CD14-positive monocyte (primary cell): ENCODE measurements at regions not wholly inside any gene's neighbourhood (a gene's known extent, or its start where the extent isn't known, plus 50 kb on each side); places are given as distances from the start of the nearest gene placed in this dataset.

ENCODE experiments used
- DNase-seq, 3 donors: peaks; one replicate each; pipeline ENCODE4 v3.0.0-alpha.2; 2011 to 2022
- H2AFZ ChIP-seq: 2 replicates; pipeline ENCODE4 v1.6.0; 2012; ENCODE audit warnings: mild to moderate bottlenecking, low read depth, low read length, inconsistent platforms; ENCODE audit not compliant: insufficient read depth, poor library complexity, severe bottlenecking
- H3K27ac ChIP-seq, 2 donors: 1 replicate in 1 of 2; 2 replicates in 1 of 2; pipeline ENCODE4 v1.5.1; 2012 to 2013; ENCODE audit warnings: low read length in 2 of 2, control low read depth in 1 of 2, inconsistent platforms in 1 of 2, low read depth in 1 of 2, mild to moderate bottlenecking in 1 of 2
- H3K27me3 ChIP-seq, 2 donors: one replicate each; pipeline versions ENCODE4 v1.6.0 to v1.6.1; 2011 to 2013; ENCODE audit warnings: low read length in 2 of 2; ENCODE audit not compliant: control insufficient read depth in 2 of 2, insufficient read depth in 2 of 2
- H3K36me3 ChIP-seq, 2 donors: replicated peaks in 1 of 2; 1 replicate in 1 of 2; 2 replicates in 1 of 2; pipeline versions ENCODE4 v1.5.1 to v1.6.1; 2012 to 2013; ENCODE audit warnings: low read length in 2 of 2, control low read depth in 1 of 2, inconsistent platforms in 1 of 2, mild to moderate bottlenecking in 1 of 2; ENCODE audit not compliant: insufficient read depth in 2 of 2, control insufficient read depth in 1 of 2
- H3K4me1 ChIP-seq, 2 donors: 1 replicate in 1 of 2; 2 replicates in 1 of 2; pipeline versions ENCODE4 v1.5.1 to v1.6.1; 2012 to 2013; ENCODE audit warnings: low read length in 2 of 2, control low read depth in 1 of 2, inconsistent platforms in 1 of 2, mild to moderate bottlenecking in 1 of 2, moderate library complexity in 1 of 2; ENCODE audit not compliant: insufficient read depth in 2 of 2, control insufficient read depth in 1 of 2
- H3K4me2 ChIP-seq: replicated peaks from 2 replicates; pipeline ENCODE3; 2012; ENCODE audit warnings: low read length, moderate library complexity, mild to moderate bottlenecking; ENCODE audit not compliant: poor library complexity, severe bottlenecking; ENCODE audit errors: extremely low read depth
- H3K4me3 ChIP-seq, 3 experiments: fragments of 200-600 bp in 1 of 3; sonication (generic) in 1 of 3; replicated peaks in 1 of 3; 1 replicate in 2 of 3; 2 replicates in 1 of 3; pipeline ENCODE4 v1.5.1; 2011 to 2013; ENCODE audit warnings: low read length in 3 of 3, mild to moderate bottlenecking in 3 of 3, control low read depth in 2 of 3, low read depth in 2 of 3, inconsistent platforms in 1 of 3, moderate library complexity in 1 of 3
- H3K79me2 ChIP-seq: 2 replicates; pipeline ENCODE4 v1.6.0; 2012; ENCODE audit warnings: mild to moderate bottlenecking, control low read depth, inconsistent platforms, low read length, moderate library complexity; ENCODE audit not compliant: insufficient read depth
- H3K9ac ChIP-seq: 2 replicates; pipeline ENCODE4 v1.6.0; 2017; ENCODE audit warnings: low read length, mild to moderate bottlenecking; ENCODE audit not compliant: insufficient read depth, poor library complexity, severe bottlenecking
- H3K9me3 ChIP-seq, 2 donors: replicated peaks in 1 of 2; 1 replicate in 1 of 2; 2 replicates in 1 of 2; pipeline versions ENCODE4 v1.5.1 to v1.6.1; 2012 to 2013; ENCODE audit warnings: low read length in 2 of 2, control low read depth in 1 of 2; ENCODE audit not compliant: control insufficient read depth in 1 of 2, insufficient read depth in 1 of 2
- H4K20me1 ChIP-seq: 2 replicates; pipeline ENCODE4 v1.6.0; 2012; ENCODE audit warnings: mild to moderate bottlenecking, low read length, control low read depth, moderate library complexity; ENCODE audit not compliant: insufficient read depth
- H3K27ac Mint-ChIP-seq, 7 donors: one replicate each; pipeline ENCODE4 v1.8.0; 2020; ENCODE audit warnings: mild to moderate bottlenecking in 7 of 7, mixed read lengths in 7 of 7, moderate library complexity in 6 of 7, inconsistent platforms in 2 of 7
- H3K27me3 Mint-ChIP-seq, 3 donors: one replicate each; pipeline ENCODE4 v1.8.0; 2021 to 2022; ENCODE audit warnings: low read depth in 3 of 3, mild to moderate bottlenecking in 3 of 3, mixed read lengths in 3 of 3, moderate library complexity in 3 of 3, inconsistent platforms in 1 of 3
- H3K36me3 Mint-ChIP-seq, 2 donors: one replicate each; pipeline ENCODE4 v1.8.0; 2020; ENCODE audit warnings: mixed read lengths in 2 of 2, inconsistent platforms in 1 of 2, mild to moderate bottlenecking in 1 of 2
- H3K4me1 Mint-ChIP-seq: one replicate; pipeline ENCODE4 v1.8.0; 2020; ENCODE audit warnings: mild to moderate bottlenecking, mixed read lengths
- H3K4me3 Mint-ChIP-seq, 2 donors: one replicate each; pipeline ENCODE4 v1.8.0; 2020; ENCODE audit warnings: mild to moderate bottlenecking in 2 of 2, mixed read lengths in 2 of 2, moderate library complexity in 1 of 2
- H3K9me3 Mint-ChIP-seq, 7 donors: one replicate each; pipeline ENCODE4 v1.8.0; 2020 to 2022; ENCODE audit warnings: mixed read lengths in 7 of 7, mild to moderate bottlenecking in 6 of 7, moderate library complexity in 6 of 7, inconsistent platforms in 2 of 7
- WGBS: methylation state at CpG from one replicate; pipeline ENCODE4 v1.1.5; 2013; ENCODE audit warnings: missing lambda C conversion rate; ENCODE audit not compliant: insufficient coverage; 5-methylcytosine and 5-hydroxymethylcytosine counted together
- intact Hi-C, 2 donors: fragments of 100-400 bp; cut with micrococcal nuclease; formaldehyde crosslinking; loops; one replicate each; pipeline versions ENCODE4 v1.15.0 to v1.15.1; 2023
- TF ChIP-seq, protein P1 (sequence below): fragments of 200-600 bp; IDR thresholded peaks from one replicate; pipeline ENCODE4 v1.8.0; 2022; ENCODE audit warnings: antibody characterized with exemption, mild to moderate bottlenecking

- 100% methylated on average over 1 of the region's 1 CpG for WGBS
- no peak for DNase-seq
- no peaks in the 10 kb centered on the region for H4K20me1 ChIP-seq
- no peaks in the 10 kb centered on the region for H3K9me3 ChIP-seq
- H3K27me3 ChIP-seq: no peaks in the 10 kb centered on the region
- H3K4me3 ChIP-seq: no peak overlapping the region
- H3K36me3 ChIP-seq: no peaks in the 10 kb centered on the region
- H3K27ac Mint-ChIP-seq: no peak overlapping the region
- H3K36me3 Mint-ChIP-seq: no peaks in the 10 kb centered on the region
- H3K9ac ChIP-seq: no peak overlapping the region
- H2AFZ ChIP-seq: no peak overlapping the region
- no peak overlapping the region for H3K4me2 ChIP-seq
- TF ChIP-seq, protein P1, sequence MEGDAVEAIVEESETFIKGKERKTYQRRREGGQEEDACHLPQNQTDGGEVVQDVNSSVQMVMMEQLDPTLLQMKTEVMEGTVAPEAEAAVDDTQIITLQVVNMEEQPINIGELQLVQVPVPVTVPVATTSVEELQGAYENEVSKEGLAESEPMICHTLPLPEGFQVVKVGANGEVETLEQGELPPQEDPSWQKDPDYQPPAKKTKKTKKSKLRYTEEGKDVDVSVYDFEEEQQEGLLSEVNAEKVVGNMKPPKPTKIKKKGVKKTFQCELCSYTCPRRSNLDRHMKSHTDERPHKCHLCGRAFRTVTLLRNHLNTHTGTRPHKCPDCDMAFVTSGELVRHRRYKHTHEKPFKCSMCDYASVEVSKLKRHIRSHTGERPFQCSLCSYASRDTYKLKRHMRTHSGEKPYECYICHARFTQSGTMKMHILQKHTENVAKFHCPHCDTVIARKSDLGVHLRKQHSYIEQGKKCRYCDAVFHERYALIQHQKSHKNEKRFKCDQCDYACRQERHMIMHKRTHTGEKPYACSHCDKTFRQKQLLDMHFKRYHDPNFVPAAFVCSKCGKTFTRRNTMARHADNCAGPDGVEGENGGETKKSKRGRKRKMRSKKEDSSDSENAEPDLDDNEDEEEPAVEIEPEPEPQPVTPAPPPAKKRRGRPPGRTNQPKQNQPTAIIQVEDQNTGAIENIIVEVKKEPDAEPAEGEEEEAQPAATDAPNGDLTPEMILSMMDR: no peak
- no peaks in the 10 kb centered on the region for H3K27me3 Mint-ChIP-seq
- intact Hi-C loops: no loop called here
- H3K4me1 ChIP-seq: no peaks in the 10 kb centered on the region
- H3K79me2 ChIP-seq: no peaks in the 10 kb centered on the region
- no peaks in the 10 kb centered on the region for H3K9me3 Mint-ChIP-seq
- no peak overlapping the region for H3K27ac ChIP-seq
- no peak overlapping the region for H3K4me3 Mint-ChIP-seq
- no peaks in the 10 kb centered on the region for H3K4me1 Mint-ChIP-seq
These were observed 428.9 kb downstream of the VGLL3 start for GRCh38 chr3:86562090-86562489.

DNA sequence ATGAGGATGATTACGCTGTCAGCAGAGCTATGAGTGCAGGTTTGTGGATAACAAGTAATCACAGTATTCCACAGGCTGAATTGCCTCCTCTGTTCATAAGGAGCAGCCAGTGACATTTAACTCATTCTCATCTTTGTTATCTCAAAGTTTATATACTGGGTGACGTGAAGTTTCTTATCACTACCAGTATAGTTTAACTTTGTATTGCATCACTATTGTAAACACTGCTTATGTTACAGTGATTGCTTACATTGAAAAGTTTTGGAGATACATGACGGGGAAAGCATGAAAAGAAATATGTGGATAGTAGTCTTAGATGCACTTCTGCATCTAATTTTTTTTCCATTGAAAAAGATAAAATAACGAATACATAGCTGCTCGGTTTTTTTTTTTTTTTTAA is 429.7 kb downstream of the VGLL3 start:
- Histone ChIP-seq H3K79me2 (no peaks in the 10 kb centered on the region), H3K9me3 (no peaks in the 10 kb centered on the region), H4K20me1 (no peaks in the 10 kb centered on the region), H3K27me3 (no peaks in the 10 kb centered on the region), H3K4me2 (no peak overlapping the region), H3K9ac (no peak overlapping the region), H3K36me3 (no peaks in the 10 kb centered on the region), H3K4me3 (no peak overlapping the region), H3K4me1 (no peaks in the 10 kb centered on the region), H3K27ac (no peak overlapping the region), H2AFZ (no peak overlapping the region)
- TF ChIP-seq, protein P1: no peak
- no CpG with 5 or more reads among the region's 5 CpGs for WGBS
- H3K27ac Mint-ChIP-seq: no peak overlapping the region
- no peak for DNase-seq
- no peak overlapping the region for H3K4me3 Mint-ChIP-seq
- no peaks in the 10 kb centered on the region for H3K4me1 Mint-ChIP-seq
- no peaks in the 10 kb centered on the region for H3K9me3 Mint-ChIP-seq
- intact Hi-C loops: no loop called here
- no peaks in the 10 kb centered on the region for H3K27me3 Mint-ChIP-seq
- H3K36me3 Mint-ChIP-seq: no peaks in the 10 kb centered on the region
